ENCODE measurements at regions not wholly inside any gene's neighbourhood (a gene's known extent, or its start where the extent isn't known, plus 50 kb on each side); places are given as distances from the start of the nearest gene placed in this dataset.

- ATAC-seq = no peak
- no peak for DNase-seq (ENCODE audit: low spot score)
- no peaks in the 10 kb centered on the region for H3K9me3 Mint-ChIP-seq
Measured at GRCh38 chr2:498493-499178, 178.6 kb downstream of the TMEM18 start.

GRCh38 chr2:497770-498492 is 179.3 kb downstream of the TMEM18 start:
- DNase-seq (ENCODE audit: low spot score) (no peak), ATAC-seq (no peak)
- peaks cover 20 to 28% of the 10 kb centered on the region in 2 donors for H3K27me3 Mint-ChIP-seq
- no peaks in the 10 kb centered on the region for H3K9me3 Mint-ChIP-seq
- peak overlapping the region in 1 of 2 donors; percentile 44 for H3K27ac Mint-ChIP-seq
- H3K36me3 Mint-ChIP-seq = no peaks in the 10 kb centered on the region
- H3K4me1 Mint-ChIP-seq (ENCODE audit: low read depth in 2 of 2) = peaks cover 0 to 3% of the 10 kb centered on the region in 2 donors
- no peak overlapping the region for H3K4me3 Mint-ChIP-seq

More at GRCh38 chr2:498493-499178, 178.6 kb downstream of the TMEM18 start:
- Mint-ChIP-seq H3K4me3 (no peak overlapping the region), H3K27ac (no peak overlapping the region), H3K36me3 (no peaks in the 10 kb centered on the region), H3K4me1 (ENCODE audit: low read depth in 2 of 2) (peaks cover 0 to 3% of the 10 kb centered on the region in 2 donors), H3K27me3 (peaks cover 16 to 24% of the 10 kb centered on the region in 2 donors)

- DNase-seq (ENCODE audit: low spot score) (no peak), ATAC-seq (no peak)
- H3K4me3 Mint-ChIP-seq = no peak overlapping the region
- no peak overlapping the region for H3K27ac Mint-ChIP-seq
- no peaks in the 10 kb centered on the region for H3K9me3 Mint-ChIP-seq
- H3K36me3 Mint-ChIP-seq = no peaks in the 10 kb centered on the region
- H3K27me3 Mint-ChIP-seq = peaks cover 27 to 33% of the 10 kb centered on the region in 2 donors
- H3K4me1 Mint-ChIP-seq (ENCODE audit: low read depth in 2 of 2) = peaks cover 0 to 3% of the 10 kb centered on the region in 2 donors
Measured at GRCh38 chr2:496729-497128, 180.5 kb downstream of the TMEM18 start.

GRCh38 chr2:495745-496275 is 181.4 kb downstream of the TMEM18 start:
- H3K27ac Mint-ChIP-seq = no peak overlapping the region
- DNase-seq (ENCODE audit: low spot score) (no peak), ATAC-seq (no peak)
- H3K4me1 Mint-ChIP-seq (ENCODE audit: low read depth in 2 of 2) = peaks cover 0 to 3% of the 10 kb centered on the region in 2 donors
- no peaks in the 10 kb centered on the region for H3K9me3 Mint-ChIP-seq
- no peaks in the 10 kb centered on the region for H3K36me3 Mint-ChIP-seq
- H3K27me3 Mint-ChIP-seq = peaks cover 32 to 35% of the 10 kb centered on the region in 2 donors
- H3K4me3 Mint-ChIP-seq = no peak overlapping the region

GRCh38 chr2:494853-495252 is 182.4 kb downstream of the TMEM18 start:
- Mint-ChIP-seq H3K4me1 (ENCODE audit: low read depth in 2 of 2) (peaks cover 0 to 3% of the 10 kb centered on the region in 2 donors), H3K36me3 (no peaks in the 10 kb centered on the region), H3K27me3 (peaks cover 35 to 38% of the 10 kb centered on the region in 2 donors), H3K4me3 (no peak overlapping the region), H3K27ac (no peak overlapping the region), H3K9me3 (no peaks in the 10 kb centered on the region)
- ATAC-seq = no peak
- DNase-seq (ENCODE audit: low spot score) = no peak

GRCh38 chr2:493228-493627 is 184.0 kb downstream of the TMEM18 start:
- Mint-ChIP-seq H3K4me1 (ENCODE audit: low read depth in 2 of 2) (peaks cover 0 to 3% of the 10 kb centered on the region in 2 donors), H3K27ac (no peak overlapping the region), H3K4me3 (no peak overlapping the region), H3K9me3 (no peaks in the 10 kb centered on the region), H3K36me3 (no peaks in the 10 kb centered on the region), H3K27me3 (peaks cover 38 to 42% of the 10 kb centered on the region in 2 donors)
- ATAC-seq (no peak), DNase-seq (ENCODE audit: low spot score) (no peak)

GRCh38 chr2:492178-492577 is 185.0 kb downstream of the TMEM18 start:
- Mint-ChIP-seq H3K4me1 (ENCODE audit: low read depth in 2 of 2) (no peaks in the 10 kb centered on the region), H3K4me3 (no peak overlapping the region), H3K36me3 (no peaks in the 10 kb centered on the region), H3K27me3 (peaks cover 33 to 39% of the 10 kb centered on the region in 2 donors), H3K27ac (no peak overlapping the region), H3K9me3 (no peaks in the 10 kb centered on the region)
- DNase-seq (ENCODE audit: low spot score) (no peak), ATAC-seq (no peak)

- H3K27ac Mint-ChIP-seq = no peak overlapping the region
- no peaks in the 10 kb centered on the region for H3K4me1 Mint-ChIP-seq (ENCODE audit: low read depth in 2 of 2)
- H3K36me3 Mint-ChIP-seq = no peaks in the 10 kb centered on the region
- ATAC-seq (no peak), DNase-seq (ENCODE audit: low spot score) (no peak)
- H3K4me3 Mint-ChIP-seq = no peak overlapping the region
- H3K9me3 Mint-ChIP-seq = no peaks in the 10 kb centered on the region
- peaks cover 28 to 34% of the 10 kb centered on the region in 2 donors for H3K27me3 Mint-ChIP-seq
Measured at GRCh38 chr2:489838-490237, 187.4 kb downstream of the TMEM18 start.

GRCh38 chr2:489084-489483 is 188.1 kb downstream of the TMEM18 start:
- no peaks in the 10 kb centered on the region for H3K4me1 Mint-ChIP-seq (ENCODE audit: low read depth in 2 of 2)
- H3K36me3 Mint-ChIP-seq = no peaks in the 10 kb centered on the region
- H3K27ac Mint-ChIP-seq = peak overlapping the region in 1 of 2 donors; percentile 19
- ATAC-seq = no peak
- no peaks in the 10 kb centered on the region for H3K9me3 Mint-ChIP-seq
- H3K27me3 Mint-ChIP-seq = peaks cover 28 to 36% of the 10 kb centered on the region in 2 donors
- H3K4me3 Mint-ChIP-seq = no peak overlapping the region
- DNase-seq (ENCODE audit: low spot score) = no peak

- no peaks in the 10 kb centered on the region for H3K4me1 Mint-ChIP-seq (ENCODE audit: low read depth in 2 of 2)
- H3K9me3 Mint-ChIP-seq = no peaks in the 10 kb centered on the region
- DNase-seq (ENCODE audit: low spot score) = no peak
- H3K36me3 Mint-ChIP-seq = no peaks in the 10 kb centered on the region
- no peak for ATAC-seq
- peaks cover 29 to 31% of the 10 kb centered on the region in 2 donors for H3K27me3 Mint-ChIP-seq
- H3K27ac Mint-ChIP-seq = no peak overlapping the region
- no peak overlapping the region for H3K4me3 Mint-ChIP-seq
Measured at GRCh38 chr2:487186-488079, 189.8 kb downstream of the TMEM18 start.

- no peak overlapping the region for H3K4me3 Mint-ChIP-seq
- no peak for ATAC-seq
- H3K9me3 Mint-ChIP-seq = no peaks in the 10 kb centered on the region
- no peaks in the 10 kb centered on the region for H3K4me1 Mint-ChIP-seq (ENCODE audit: low read depth in 2 of 2)
- no peak for DNase-seq (ENCODE audit: low spot score)
- no peak overlapping the region for H3K27ac Mint-ChIP-seq
- H3K36me3 Mint-ChIP-seq = no peaks in the 10 kb centered on the region
- peaks cover 22 to 25% of the 10 kb centered on the region in 2 donors for H3K27me3 Mint-ChIP-seq
Measured at GRCh38 chr2:486371-486770, 190.8 kb downstream of the TMEM18 start.

GRCh38 chr2:481388-481787 is 193.5 kb upstream of the ALKAL2 start:
- DNase-seq (ENCODE audit: low spot score) (no peak), ATAC-seq (no peak)
- no peaks in the 10 kb centered on the region for H3K9me3 Mint-ChIP-seq
- no peaks in the 10 kb centered on the region for H3K36me3 Mint-ChIP-seq
- H3K27me3 Mint-ChIP-seq = peaks cover 14 to 15% of the 10 kb centered on the region in 2 donors
- no peak overlapping the region for H3K4me3 Mint-ChIP-seq
- H3K4me1 Mint-ChIP-seq (ENCODE audit: low read depth in 2 of 2) = no peaks in the 10 kb centered on the region
- H3K27ac Mint-ChIP-seq = no peak overlapping the region

- Mint-ChIP-seq H3K4me3 (no peak overlapping the region), H3K9me3 (no peaks in the 10 kb centered on the region), H3K27me3 (peaks cover 14 to 15% of the 10 kb centered on the region in 2 donors), H3K36me3 (peaks cover 2% of the 10 kb centered on the region), H3K27ac (no peak overlapping the region), H3K4me1 (ENCODE audit: low read depth in 2 of 2) (peaks cover 2 to 3% of the 10 kb centered on the region in 2 donors)
- no peak for ATAC-seq
- no peak for DNase-seq (ENCODE audit: low spot score)
Measured at GRCh38 chr2:479490-480176, 191.7 kb upstream of the ALKAL2 start.

Data from natural killer cell treated with Interleukin-12 subunit alpha and Interleukin-12 subunit beta and Interleukin-15 and Interleukin-18, amount 100 ng/mL, for 72 hours (primary cell).